ENCODE measurements at regions not wholly inside any gene's neighbourhood (a gene's known extent, or its start where the extent isn't known, plus 50 kb on each side); places are given as distances from the start of the nearest gene placed in this dataset.

DNA sequence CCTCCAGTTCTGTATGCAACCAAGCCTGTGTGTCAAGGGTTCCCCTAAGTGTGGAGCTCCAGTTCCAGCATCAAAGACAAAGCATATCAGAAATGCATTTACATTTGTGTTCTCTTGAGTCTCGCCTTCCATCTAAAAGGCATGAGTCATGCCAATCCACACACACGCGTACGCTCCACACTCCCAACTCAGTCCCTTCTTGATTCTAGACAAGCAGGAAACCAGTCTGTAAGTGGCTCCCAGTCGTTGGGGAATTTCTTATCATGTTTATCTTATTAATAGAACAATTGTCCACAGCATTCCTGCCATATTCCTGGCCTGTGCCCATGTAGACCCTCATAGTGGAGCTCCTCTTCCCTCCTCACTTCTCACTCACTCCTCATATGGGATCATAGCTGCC, 86.4 kb upstream of the SLC35G4 start:
- no peak for TF ChIP-seq POLR2A (IDR thresholded peaks at IDR 0.05; ENCODE audit: extremely low read depth, insufficient read length)
- TF ChIP-seq, protein P1, sequence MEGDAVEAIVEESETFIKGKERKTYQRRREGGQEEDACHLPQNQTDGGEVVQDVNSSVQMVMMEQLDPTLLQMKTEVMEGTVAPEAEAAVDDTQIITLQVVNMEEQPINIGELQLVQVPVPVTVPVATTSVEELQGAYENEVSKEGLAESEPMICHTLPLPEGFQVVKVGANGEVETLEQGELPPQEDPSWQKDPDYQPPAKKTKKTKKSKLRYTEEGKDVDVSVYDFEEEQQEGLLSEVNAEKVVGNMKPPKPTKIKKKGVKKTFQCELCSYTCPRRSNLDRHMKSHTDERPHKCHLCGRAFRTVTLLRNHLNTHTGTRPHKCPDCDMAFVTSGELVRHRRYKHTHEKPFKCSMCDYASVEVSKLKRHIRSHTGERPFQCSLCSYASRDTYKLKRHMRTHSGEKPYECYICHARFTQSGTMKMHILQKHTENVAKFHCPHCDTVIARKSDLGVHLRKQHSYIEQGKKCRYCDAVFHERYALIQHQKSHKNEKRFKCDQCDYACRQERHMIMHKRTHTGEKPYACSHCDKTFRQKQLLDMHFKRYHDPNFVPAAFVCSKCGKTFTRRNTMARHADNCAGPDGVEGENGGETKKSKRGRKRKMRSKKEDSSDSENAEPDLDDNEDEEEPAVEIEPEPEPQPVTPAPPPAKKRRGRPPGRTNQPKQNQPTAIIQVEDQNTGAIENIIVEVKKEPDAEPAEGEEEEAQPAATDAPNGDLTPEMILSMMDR (IDR thresholded peaks at IDR 0.05; ENCODE audit: low read depth, low read length), result no peak
